ENCODE measurements at regions not wholly inside any gene's neighbourhood (a gene's known extent, or its start where the extent isn't known, plus 50 kb on each side); places are given as distances from the start of the nearest gene placed in this dataset.
"Not testable (repeated sequence)": the region's sequence is repeated elsewhere in the genome, so short reads cannot be mapped to it uniquely, and the experiment has no call there.

- DNase-seq (ENCODE audit: low read depth in 1 of 2, low spot score in 1 of 2) (no peak), ATAC-seq (no peak), FAIRE-seq (no peak)
- ChIA-PET CTCF (interaction anchor here (0.6 kb wide), 1 partner anchor 102 kb away, joined by 3 read pairs; no protein-coding TSS in a partner anchor), POLR2A (no interaction called here)
- no peak overlapping the region for H3K4me2 ChIP-seq
- no peak overlapping the region for H3K4me3 ChIP-seq
- H3K27ac ChIP-seq = no peak overlapping the region
- no peaks in the 10 kb centered on the region for H3K4me1 ChIP-seq
- H3K9me3 ChIP-seq = no peaks in the 10 kb centered on the region
- no peak for TF ChIP-seq POLR2A (IDR thresholded peaks at IDR 0.05; ENCODE audit: low read length)
Measured at GRCh38 chr4:33975995-33976394, 2268.3 kb downstream of the ARAP2 start.

GRCh38 chr4:33979781-33980180 is 2264.5 kb downstream of the ARAP2 start:
- H3K4me3 ChIP-seq; CTCF ChIA-PET; POLR2A ChIA-PET; H3K9me3 ChIP-seq; ATAC-seq; H3K4me2 ChIP-seq; H3K4me1 ChIP-seq; DNase-seq (ENCODE audit: low read depth in 1 of 2, low spot score in 1 of 2); FAIRE-seq; H3K27ac ChIP-seq: not testable (repeated sequence)
- 38% methylated on average over 4 of the region's 4 CpGs for WGBS (ENCODE audit: missing lambda C conversion rate)

- Histone ChIP-seq H3K27ac (no peak overlapping the region), H3K4me2 (no peak overlapping the region), H3K4me3 (no peak overlapping the region), H3K4me1 (no peaks in the 10 kb centered on the region), H3K9me3 (no peaks in the 10 kb centered on the region)
- DNase-seq (ENCODE audit: low read depth in 1 of 2, low spot score in 1 of 2) = no peak
- no peak for TF ChIP-seq CHD2 (IDR thresholded peaks at IDR 0.05; ENCODE audit: low read length, partially characterized antibody)
- 14% methylated on average over 2 of the region's 2 CpGs for WGBS (ENCODE audit: missing lambda C conversion rate)
- no peak for FAIRE-seq
- POLR2A ChIA-PET = no interaction called here
- ATAC-seq = no peak
- CTCF ChIA-PET = no interaction called here
Measured at GRCh38 chr4:33980361-33980760, 2264.0 kb downstream of the ARAP2 start.

- WGBS (ENCODE audit: missing lambda C conversion rate) = 43% methylated on average over 3 of the region's 3 CpGs
Measured at GRCh38 chr4:33989820-33990443, 2254.4 kb downstream of the ARAP2 start.

GRCh38 chr4:33996075-33996718 is 2248.1 kb downstream of the ARAP2 start:
- DNase-seq (ENCODE audit: low read depth in 1 of 2, low spot score in 1 of 2) (no peak), FAIRE-seq (no peak), ATAC-seq (no peak)
- no peaks in the 10 kb centered on the region for H3K4me1 ChIP-seq
- H3K27ac ChIP-seq = no peak overlapping the region
- H3K4me3 ChIP-seq = no peak overlapping the region
- H3K4me2 ChIP-seq = no peak overlapping the region
- 75% methylated on average over 4 of the region's 4 CpGs for WGBS (ENCODE audit: missing lambda C conversion rate)
- ChIA-PET CTCF (no interaction called here), POLR2A (no interaction called here)
- H3K9me3 ChIP-seq = no peaks in the 10 kb centered on the region
- TF ChIP-seq ZFP36 (IDR thresholded peaks at IDR 0.05; ENCODE audit: borderline replicate concordance, partially characterized antibody) (no peak), HEYL (CRISPR knock-in tag; IDR thresholded peaks at IDR 0.05) (no peak), HOXB13 (CRISPR knock-in tag; IDR thresholded peaks at IDR 0.05; ENCODE audit: low read depth) (no peak), RAD21 (conservative IDR thresholded peaks at IDR 0.05 in 1 of 2, IDR thresholded peaks at IDR 0.05 in 1 of 2) (no peak), HMGXB4 (CRISPR knock-in tag; IDR thresholded peaks at IDR 0.05; ENCODE audit: borderline replicate concordance) (no peak), EHF (CRISPR knock-in tag; IDR thresholded peaks at IDR 0.05) (no peak), CHD2 (IDR thresholded peaks at IDR 0.05; ENCODE audit: low read length, partially characterized antibody) (no peak), CBX2 (IDR thresholded peaks at IDR 0.05; ENCODE audit: borderline replicate concordance, low read depth) (no peak), ESRRA (IDR thresholded peaks at IDR 0.05; ENCODE audit: borderline replicate concordance, low read length) (no peak), JUN (IDR thresholded peaks at IDR 0.05) (no peak), PBX3 (IDR thresholded peaks at IDR 0.05) (no peak), ZC3H11A (IDR thresholded peaks at IDR 0.05) (no peak), ZSCAN20 (CRISPR knock-in tag; IDR thresholded peaks at IDR 0.05) (no peak), KDM5A (IDR thresholded peaks at IDR 0.05) (no peak), BCL3 (IDR thresholded peaks at IDR 0.05) (no peak), HES2 (IDR thresholded peaks at IDR 0.05) (no peak), FOSB (CRISPR knock-in tag; IDR thresholded peaks at IDR 0.05) (no peak), NFE2L2 (conservative IDR thresholded peaks at IDR 0.05; ENCODE audit: low read length) (no peak)

More at GRCh38 chr4:33989820-33990443, 2254.4 kb downstream of the ARAP2 start:
- FAIRE-seq (no peak), DNase-seq (ENCODE audit: low read depth in 1 of 2, low spot score in 1 of 2) (no peak), ATAC-seq (no peak)
- Histone ChIP-seq H3K27ac (no peak overlapping the region), H3K4me2 (no peak overlapping the region), H3K9me3 (no peaks in the 10 kb centered on the region), H3K4me3 (no peak overlapping the region), H3K4me1 (no peaks in the 10 kb centered on the region)
- no peak for TF ChIP-seq EHMT2 (IDR thresholded peaks at IDR 0.05; ENCODE audit: low read depth)
- no peak for TF ChIP-seq NFE2L2 (conservative IDR thresholded peaks at IDR 0.05; ENCODE audit: low read length)
- TF ChIP-seq JUNB (IDR thresholded peaks at IDR 0.05) = no peak
- TF ChIP-seq MAX (IDR thresholded peaks at IDR 0.05) = no peak
- no peak for TF ChIP-seq RCOR1 (IDR thresholded peaks at IDR 0.05; ENCODE audit: low read depth, low read length)
- no peak for TF ChIP-seq RARB (CRISPR knock-in tag; IDR thresholded peaks at IDR 0.05)
- TF ChIP-seq NPAS2 (CRISPR knock-in tag; IDR thresholded peaks at IDR 0.05; ENCODE audit: borderline replicate concordance) = no peak
- no peak for TF ChIP-seq FOSL2 (IDR thresholded peaks at IDR 0.05)
- no peak for TF ChIP-seq FOSL2 (CRISPR knock-in tag; IDR thresholded peaks at IDR 0.05)
- TF ChIP-seq RFX5 (IDR thresholded peaks at IDR 0.05) = no peak
- TF ChIP-seq BHLHE40 (IDR thresholded peaks at IDR 0.05; ENCODE audit: low read depth, low read length) = no peak
- ChIA-PET CTCF (no interaction called here), POLR2A (no interaction called here)
